Activated T-helper 9 cell treated with anti-CD3 and anti-CD28 coated beads, Interleukin-2, amount 50 U/mL, for 16 hours (primary cell): ENCODE measurements at regions not wholly inside any gene's neighbourhood (a gene's known extent, or its start where the extent isn't known, plus 50 kb on each side); places are given as distances from the start of the nearest gene placed in this dataset.

Experiments used
- DNase-seq: peaks from one replicate; pipeline ENCODE4 v3.0.0-alpha.2; 2020; ENCODE audit warnings: low read depth

DNA sequence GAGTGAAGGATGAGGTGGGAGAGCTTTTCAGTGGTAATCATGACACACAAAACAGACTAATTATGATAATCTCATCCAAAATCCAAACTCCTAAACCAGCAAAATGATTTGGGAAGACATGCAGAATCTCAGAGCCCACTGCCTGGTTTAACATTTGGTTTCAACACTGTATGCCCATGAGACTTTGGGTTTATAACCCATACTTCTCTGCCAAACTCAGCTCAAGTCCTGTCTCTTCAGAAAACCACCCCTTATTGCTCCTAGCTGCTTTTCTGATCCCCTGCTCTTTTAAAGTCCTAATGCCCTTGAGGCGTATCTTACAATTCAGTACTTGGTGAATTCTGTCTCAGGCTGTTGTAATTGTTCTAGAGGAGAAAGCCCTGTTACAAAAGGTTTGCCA is 593.0 kb upstream of the ID2 start:
- no peak for DNase-seq

DNA sequence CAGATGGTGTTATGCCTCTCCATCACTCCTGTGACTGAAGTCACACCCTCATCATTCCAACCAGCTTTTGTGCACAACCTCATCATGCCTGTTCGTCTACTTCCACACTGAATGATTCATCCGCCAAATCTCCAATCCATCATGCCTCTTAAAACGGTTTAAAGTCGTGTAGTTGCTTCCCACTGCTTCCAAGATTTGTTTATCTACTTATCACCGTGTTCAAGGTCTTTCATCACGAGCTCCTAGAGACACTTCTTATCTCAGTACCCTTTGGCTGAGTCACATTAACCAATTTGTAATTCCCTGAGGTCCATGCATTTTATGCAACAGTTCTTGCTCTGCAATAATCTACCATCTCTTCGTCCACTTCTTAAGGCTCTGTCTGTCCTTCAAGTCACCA is 592.3 kb upstream of the ID2 start:
- DNase-seq: no peak

DNA sequence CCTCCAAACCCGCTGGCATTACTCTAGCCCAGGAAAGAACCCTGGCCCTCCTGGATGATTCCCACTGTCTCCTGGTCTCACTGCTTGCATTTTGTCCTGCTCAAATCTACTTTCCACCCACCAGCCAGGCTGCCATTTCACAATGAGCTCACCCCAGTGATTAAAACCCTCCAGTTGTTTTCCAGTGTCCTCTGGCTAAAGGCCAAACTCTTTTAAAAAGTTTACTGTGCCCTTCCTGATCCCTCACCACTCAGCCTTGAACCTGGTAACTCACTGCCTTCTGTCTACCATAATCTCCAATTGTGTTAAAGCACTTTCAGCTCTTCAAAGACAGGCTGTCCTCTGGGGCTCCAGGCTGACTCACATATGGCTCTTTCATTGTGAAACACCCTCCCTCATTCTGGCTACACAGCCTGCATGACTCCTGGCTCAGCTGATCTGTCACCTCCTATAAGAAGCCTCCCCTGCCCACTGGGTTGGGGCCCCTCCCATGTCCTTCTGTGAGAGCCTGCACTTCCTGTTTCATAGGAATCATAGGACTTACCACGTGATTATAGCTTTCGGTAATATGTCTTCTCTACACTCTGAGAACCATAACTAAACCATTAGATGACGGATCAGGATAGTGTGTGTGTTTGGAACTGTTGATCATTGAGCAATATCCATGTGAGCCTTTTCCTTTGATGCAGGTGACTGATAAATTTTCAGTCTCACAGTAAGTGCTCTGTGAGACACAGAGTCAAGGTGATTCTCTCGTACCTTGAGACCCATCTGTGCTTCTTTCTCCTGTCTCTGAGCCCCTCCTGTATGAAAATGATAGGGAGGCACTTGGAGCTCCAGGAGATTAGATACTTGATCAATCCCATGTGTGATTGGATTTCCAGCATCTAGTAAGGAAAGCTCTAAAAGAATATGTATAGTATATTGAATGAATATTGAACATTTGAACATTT is 590.8 kb upstream of the ID2 start:
- DNase-seq: peak; percentile 31

DNA sequence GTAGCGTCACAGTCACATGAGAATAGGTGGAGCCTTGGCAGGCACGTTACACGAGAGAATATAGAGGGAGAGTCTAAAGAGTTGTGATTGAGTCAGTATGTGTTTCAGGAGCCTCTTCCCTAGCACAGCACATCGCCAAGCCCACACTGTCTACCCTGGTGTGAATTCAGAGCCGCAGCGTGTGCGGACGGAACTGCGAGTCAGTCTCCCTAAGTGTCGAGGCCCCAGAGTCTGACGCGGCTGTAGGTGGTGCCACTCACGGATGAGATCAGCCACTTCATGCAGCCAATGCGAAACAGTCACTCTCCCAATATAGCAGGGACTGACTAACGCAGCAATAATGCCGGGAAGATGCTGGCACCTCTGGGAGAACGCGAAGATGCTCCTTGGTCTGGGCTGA is 587.3 kb upstream of the ID2 start:
- DNase-seq: no peak

DNA sequence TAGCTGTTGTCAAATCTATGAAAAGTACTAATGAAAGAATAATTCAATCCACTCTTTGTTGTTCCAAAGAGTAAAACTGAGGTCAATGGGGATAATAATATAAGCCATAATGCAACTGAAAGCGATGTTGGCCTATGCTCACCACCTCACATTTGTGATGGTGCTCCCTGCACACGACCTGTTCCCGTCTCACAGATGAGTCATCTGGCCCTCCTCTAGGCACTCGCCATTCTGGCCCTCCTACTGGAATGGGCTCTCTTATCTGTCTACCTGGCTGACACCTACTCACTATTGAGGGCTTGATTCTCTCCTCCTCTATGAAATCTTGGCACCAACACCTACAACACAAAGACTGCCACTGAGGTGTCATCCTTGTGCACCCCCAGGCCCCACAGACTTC is 585.9 kb upstream of the ID2 start:
- no peak for DNase-seq

DNA sequence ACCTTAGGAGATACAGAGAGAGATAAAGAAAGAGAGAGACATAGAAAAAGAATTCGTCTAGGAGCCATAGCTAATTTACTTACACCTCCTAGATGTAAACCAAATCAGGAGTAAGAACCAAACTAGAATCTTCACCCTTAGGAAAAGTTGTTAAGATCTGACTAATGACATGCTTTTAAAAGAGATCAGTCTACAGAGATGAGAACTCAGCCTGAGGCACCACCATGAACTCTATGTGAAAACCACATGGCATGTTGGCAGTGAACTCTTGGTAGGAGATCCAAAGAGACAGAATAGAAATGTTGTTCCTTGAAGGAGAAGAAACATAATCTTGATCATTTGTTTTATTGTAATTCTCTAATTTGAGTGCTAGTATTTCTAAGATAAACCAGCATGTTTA is 585.4 kb upstream of the ID2 start:
- DNase-seq: no peak

DNA sequence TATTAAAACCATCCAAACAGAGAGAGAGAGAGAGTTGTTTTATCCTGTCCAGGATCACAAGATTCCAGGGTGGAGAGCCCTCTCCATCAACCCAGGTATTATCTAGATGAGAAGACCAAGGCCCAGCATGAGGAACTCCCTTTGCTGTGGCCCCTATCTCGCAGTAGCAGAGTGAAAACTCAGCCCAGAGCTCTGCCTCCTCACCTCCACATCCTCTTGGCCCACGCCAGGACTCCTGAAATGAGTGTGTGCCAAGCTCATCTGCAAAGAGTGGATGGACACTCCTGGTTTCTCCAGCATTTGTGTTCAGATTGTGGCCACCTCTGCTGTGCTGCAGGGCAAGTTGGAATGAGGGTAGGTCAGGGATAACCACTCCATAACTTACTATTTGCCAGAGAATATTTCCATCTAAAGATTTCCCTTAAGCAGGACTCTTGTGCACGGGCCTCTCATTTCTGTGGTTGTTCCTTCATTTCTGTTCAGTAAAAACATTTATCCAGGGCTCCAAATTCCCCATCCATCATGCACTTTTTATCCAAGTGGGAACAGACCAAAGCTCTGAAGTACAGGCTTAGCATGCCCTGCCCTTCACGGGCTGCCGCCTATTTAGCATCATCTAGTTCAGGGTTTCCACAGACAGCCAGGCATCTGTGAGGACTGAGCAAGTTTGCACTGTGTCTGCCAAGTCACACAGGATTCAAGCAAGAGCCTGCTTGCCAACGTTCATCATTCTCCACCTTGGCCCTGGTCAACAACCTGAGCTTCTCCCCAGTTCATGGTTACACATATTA is 583.2 kb upstream of the ID2 start:
- no peak for DNase-seq

DNA sequence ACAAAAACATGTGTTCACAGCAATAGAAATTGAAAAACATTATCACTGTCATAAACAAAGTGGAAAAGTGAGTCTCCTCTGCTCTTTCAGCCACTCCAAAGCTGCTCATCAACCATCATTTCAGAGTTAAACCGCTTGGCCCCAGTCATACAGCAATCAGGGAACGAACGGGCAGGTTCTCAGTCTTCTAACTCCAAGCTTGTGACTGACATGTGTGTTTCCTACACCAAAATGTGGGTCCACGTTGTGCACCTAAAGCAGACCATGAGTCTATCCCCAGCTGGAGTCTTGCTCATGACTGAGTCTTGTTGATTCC is 582.6 kb upstream of the ID2 start:
- no peak for DNase-seq

DNA sequence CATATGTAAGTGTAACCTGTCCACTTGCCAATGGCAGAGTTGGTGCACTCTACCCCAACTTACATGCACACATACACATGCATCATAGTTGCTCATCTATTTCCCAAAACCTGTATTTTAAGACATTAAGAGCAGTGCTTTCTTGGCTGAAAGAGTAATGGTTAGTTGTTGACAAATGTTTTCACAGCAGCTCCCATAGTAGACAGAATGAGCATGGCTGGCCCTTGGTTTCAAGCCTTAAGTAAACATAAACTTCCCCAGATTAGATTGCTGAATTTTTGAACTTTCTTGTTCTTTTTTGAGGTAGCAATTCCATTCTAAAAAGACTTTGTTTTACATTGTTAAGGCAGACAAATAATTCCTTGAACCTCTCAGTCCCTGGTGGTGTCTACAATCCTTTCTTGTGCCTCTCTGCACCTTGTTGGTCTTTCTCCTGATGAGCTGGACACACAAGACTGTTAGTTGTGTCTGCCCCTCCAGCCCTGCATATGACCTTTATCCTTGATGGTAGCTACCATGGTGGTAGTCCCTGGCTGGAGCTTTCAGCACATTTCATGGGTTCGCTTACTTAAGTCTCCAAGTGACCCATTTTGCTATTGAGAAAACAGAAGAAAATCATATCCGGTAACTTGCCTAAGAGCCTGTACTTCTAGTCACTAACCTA is 580.1 kb upstream of the ID2 start:
- no peak for DNase-seq

DNA sequence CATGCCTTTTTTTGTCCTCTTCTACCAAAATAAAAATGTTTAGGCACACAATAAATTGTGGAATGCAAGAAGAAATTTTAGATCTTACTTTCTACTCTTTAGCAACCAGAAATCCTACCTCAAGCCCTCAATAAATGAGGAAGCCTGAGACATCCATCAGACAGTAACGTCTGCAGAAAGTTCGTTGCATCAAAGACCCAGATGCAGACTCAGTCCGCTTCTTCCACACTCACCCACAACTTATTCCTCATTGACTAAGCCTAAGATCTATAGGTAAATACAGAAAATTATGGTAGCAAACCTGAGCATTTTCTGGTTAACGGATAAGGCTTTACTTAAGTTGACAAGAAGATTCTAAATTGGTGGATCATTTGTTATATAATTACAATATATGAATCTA is 579.4 kb upstream of the ID2 start:
- DNase-seq: no peak

DNA sequence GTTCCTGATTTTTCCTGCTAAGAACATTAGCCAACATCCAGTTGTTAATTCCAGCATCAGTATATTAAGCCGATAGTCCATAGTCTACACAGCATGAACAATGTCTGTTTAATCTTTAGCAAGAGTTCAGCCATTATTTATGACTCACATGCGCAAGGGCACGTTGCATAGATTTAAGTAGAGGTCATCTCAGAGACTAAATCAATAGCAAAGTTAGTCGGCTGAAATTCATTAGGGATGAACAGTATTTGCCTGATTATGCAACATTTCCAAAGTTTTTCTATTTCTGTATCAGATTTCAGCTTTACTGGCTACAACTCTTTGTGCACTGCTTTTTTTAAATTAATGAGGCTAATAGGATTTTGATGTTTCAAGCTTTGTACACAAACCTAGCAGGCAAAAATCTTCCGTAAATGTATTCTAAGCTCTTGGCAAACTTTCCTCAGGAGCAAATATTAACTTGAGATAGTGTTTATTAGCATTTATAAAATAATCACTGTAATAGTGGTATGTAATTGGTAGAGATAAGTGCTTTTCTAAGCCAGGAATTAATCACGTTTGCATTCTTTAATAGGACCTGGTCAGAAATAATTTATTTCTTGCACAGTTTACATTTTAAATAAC is 578.7 kb upstream of the ID2 start:
- no peak for DNase-seq

DNA sequence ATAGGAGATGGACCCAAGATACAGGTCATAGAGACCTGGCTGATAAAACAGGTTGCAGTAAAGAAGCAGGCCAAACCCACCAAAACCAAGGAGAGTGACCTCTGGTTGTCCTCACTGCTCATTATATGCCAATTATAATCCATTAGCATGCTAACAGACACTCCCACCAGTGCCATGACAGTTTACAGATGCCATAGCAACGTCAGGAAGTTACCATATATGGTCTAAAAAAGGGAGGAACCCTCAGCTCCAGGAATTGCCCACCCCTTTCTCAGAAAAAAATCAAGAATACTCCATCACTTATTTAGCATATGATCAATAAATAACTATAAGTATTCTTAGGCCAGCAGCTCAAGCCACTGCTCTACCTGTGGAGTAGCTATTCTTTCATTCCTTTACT is 574.7 kb upstream of the ID2 start:
- no peak for DNase-seq

DNA sequence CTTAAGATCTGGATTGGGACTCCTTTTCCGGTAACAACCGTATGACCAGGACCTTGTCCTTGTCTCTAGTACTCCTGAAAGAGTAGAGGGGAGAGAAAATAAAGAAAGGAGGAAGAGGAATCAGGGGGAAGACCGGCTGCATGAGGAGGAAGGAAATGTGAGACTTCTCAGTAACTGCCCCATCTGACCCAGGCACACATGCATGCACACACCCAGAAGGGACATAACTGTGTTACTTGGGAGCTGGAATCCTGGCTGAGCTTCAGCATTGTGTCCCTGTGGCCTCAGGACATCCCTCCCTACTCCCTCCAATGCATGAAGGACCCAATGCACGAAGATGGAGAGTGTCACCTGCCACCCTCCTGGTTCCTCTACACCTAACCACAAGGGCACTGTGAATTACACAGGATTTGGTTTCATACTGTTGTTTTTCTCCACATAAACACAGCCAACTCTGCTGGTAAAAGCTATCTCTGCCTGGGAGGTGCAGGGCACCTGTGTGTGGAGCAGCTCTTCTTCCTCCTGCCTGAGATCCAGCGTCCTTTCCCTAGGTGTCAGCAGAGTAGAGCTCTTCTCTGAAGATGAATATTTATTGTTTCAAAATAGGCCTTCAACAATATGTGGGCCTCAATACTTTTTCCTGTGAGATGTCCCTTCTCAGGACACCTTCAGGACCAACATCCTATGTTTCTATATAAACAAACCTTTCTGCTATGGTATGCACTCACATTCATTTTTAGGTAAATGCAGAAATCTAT is 574.1 kb upstream of the ID2 start:
- DNase-seq: no peak

DNA sequence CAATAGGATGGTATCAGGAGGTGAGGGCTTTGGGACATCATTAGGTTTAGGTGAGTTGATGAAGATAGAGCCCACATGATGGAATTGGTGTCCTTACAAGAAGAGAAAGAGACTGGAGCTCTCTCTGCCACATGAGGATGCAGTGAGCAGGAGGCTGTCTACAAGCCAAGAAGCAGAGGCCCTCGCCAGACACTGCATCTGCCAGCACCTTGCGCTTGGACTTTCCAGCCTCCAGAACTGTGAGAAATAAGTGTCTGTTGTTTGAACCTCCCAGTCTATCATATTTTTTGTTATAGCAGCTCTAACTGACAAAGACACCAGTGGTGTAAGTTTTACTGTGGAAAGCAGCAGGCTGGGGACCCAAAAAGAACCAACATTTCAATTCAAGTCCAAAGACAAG is 571.1 kb upstream of the ID2 start:
- no peak for DNase-seq

DNA sequence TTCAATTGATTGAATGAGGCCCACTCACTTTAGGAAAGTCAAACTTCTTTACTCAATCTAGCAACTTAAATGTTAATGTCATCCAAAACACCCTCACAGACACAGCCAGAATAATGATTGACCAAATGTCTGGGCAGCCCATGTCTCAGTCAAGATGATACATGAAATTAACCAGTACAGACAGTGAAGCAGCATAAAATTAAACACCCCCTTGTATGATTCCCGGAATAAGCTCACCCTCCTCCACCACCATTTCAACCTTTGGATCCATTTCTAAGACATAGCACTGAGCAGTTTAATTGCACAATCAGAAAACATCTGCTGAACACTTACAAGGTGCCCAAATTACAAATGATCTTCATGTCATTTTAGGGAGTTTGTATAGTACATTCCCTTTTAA is 570.7 kb upstream of the ID2 start:
- no peak for DNase-seq

DNA sequence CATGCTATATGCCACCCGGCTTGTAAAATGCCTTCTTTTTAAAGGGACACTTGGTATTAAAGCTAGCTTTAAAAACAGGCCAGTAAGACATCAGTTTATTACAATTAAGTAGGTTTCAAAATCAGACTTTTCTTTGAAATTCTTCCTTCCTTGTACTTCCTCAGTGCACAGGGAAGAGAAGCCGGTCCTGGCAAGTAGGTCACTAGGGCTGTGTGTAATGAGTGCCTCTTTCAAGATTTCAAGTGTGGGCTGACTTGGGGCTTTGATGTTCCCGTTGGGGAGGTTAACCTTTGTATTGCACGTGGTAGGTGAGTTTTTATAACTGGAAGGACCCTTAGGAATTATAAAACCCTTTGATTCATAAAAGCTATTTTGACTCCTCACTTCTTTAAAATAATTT is 566.4 kb upstream of the ID2 start:
- DNase-seq: no peak

DNA sequence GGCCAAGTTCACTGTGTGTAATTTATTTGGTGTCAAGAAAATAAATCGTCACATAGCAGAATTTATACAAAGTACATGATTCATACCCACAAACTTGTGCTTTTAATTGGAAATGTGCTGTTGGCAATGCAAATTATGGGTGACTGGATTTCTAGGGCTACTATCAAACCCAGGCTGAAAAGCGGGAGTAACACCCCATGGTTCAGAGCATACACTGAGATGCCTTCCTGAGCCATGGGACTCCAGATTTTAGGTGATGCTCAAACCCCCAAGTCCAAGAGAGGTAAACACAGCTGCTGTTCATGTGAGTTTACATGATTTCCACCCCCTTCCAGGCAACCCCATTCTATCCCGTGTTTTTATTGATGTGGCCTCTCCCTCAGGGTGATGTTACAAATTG is 565.9 kb upstream of the ID2 start:
- no peak for DNase-seq

DNA sequence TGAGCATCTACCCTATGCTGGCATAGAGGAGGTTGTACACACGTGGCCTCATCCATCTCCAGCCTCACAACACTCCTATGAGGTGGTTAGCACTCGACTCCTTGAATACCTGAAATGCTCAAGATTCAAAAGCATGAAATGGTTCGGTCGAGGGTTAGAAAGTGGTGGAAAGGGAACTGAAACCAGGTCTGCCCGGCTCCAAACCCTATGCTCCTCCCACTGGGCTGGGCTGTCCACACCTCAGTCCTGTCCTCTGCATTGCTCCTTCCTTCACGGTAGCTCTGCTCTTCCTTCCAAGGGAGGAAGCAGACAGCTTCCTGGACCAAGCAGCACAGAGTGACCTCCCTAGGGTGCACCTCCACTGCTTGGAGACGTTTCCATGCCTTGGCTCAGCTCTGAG is 565.2 kb upstream of the ID2 start:
- DNase-seq: no peak

DNA sequence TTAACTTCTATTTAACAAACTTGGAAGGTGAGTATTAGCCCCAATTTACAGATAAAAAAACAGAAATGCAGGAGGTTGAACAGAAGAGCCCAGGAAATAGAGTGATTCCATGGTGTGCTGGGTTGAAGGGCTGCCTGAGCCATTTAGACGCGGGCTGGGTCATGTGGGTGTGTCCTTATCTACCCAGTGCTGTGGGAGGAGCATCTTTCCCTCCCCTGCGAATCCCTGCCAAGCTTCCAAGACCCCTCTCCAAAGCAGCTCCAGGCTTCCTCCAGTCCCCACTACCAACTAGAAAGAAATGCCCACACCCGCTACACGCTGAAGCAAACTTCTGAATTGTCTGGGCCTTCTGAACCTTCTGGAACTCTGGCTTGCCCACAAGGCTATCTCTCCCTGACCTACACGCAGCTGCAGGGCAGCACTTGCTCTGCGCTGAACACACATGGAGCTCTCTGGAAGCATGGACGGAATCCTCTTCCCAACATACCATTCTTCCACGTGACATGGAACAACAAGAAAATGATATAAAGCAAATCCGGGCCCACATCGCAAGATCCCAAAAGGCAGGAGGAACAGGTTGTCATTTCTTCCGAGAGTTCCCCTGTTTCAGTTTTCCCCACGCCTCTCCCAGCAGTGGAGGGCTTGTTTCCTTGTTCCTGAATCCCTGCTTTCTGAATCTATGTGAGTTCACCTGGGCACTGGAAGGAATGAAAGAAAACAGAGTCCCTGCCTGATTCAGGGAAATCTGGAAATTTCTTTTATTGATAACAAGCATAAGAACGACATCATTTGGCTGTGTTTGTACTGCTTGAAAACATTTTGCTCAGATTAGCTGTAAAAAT is 562.7 kb upstream of the ID2 start:
- DNase-seq: no peak

DNA sequence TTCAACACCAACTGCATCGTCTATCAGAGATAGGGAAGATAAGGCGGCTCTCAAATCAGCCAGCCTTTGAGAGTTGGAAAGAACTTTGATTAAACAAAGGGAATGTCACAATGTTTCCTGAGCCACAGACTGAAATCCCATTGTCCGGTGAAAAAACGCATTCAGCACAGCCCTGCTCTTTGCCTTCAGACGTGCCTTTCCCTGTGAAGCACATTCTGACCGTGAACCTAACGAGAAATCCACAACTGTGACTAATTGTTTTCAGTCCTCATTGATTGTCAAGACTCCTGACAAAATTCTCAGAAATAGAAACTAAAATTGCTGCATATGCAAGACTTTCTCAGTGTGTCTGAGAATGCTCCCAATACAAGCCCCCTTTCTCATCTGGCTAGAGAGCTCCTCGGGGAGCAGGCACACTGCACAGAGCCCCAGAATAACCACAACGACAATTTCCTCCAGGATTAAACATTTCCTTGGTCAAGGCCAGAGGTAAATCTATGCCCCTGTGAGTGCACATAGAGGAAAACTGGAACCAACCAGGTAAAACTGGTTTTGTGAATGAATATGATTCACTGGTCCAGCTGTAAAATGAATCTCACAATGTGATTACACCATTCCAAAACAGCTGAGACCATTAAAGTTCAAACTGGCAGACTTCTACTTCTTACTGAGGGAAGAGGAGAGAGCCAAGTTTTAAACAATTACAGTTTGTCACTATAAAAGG is 561.9 kb upstream of the ID2 start:
- no peak for DNase-seq
